Erythroblast (primary cell): ENCODE measurements at regions not wholly inside any gene's neighbourhood (a gene's known extent, or its start where the extent isn't known, plus 50 kb on each side); places are given as distances from the start of the nearest gene placed in this dataset.

Experiments
- DNase-seq, 2 experiments: peaks; one replicate each; lab custom pipeline; 2025; lab: John Stamatoyannopoulos, UW
- GATA1 ChIP-seq: IDR thresholded peaks from 2 replicates; pipeline ENCODE4 v1.6.1; 2011; ENCODE audit warnings: low read depth, mild to moderate bottlenecking, control low read depth, low read length, moderate library complexity
- POLR2A ChIP-seq: IDR thresholded peaks from 2 replicates; pipeline ENCODE4 v1.6.1; 2011; ENCODE audit warnings: mild to moderate bottlenecking, low read length

DNA sequence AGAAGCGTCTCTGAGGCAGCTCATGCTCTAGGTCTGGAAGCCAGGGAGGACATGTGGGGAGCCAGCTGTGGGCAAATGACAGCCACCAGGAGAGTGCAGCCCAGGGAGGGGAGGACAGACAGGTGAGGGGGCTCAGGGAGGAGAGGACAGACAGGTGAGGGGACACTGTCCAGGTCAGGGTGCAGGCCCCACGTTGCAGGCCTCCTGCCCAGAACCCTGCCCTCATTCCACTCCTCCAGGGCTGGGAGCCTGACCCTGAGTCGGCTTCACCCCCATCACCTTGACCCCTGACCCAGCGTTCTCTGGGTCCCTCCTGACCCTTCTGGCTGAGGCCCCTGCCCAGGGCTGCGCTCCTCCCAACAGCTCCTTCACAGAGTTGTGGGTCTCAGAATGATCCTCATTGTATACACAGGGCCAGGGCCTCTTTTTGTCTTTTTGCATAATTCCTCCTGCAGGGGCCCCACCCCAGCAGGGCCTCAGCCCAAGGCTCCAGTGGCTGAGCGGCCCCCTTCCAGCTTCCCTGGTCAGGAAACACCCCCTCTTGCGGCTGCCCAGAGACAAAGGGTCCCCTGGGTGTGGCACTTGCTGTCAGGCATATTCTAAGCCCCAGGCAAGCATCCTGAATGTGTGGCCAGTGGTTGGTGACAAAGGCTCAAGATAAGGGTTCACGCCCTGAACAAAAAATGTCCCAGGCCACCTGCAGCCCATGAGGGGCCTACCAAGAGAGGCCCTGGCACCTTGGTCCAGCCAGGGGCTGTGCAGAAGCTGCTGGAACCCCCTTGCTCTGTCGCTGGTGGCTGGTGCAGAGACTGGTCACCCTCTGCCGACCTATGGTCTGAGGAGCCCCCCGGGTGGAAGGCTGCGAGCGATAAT lies 853.0 kb downstream of the BRD1 start:
- TF ChIP-seq GATA1 (no peak), POLR2A (no peak)
- no peak for DNase-seq

DNA sequence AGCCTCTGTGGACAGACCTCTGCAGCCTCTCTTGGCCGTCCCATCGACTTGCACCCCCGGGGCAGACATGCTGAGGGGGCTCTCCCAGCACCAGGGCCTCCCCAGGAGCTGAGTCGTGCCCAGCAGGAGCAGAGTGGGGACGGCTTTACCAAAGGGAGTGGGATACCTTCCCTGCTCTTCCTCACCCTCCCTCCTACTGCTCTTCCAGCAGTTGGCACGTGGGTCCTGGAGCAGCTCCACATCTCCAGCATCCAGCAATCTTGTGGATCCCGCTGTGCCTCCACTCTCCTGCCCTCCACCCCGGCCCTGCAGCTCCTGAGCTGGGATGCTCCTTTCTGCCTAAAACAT lies 854.0 kb downstream of the BRD1 start:
- TF ChIP-seq GATA1 (no peak), POLR2A (no peak)
- no peak for DNase-seq

DNA sequence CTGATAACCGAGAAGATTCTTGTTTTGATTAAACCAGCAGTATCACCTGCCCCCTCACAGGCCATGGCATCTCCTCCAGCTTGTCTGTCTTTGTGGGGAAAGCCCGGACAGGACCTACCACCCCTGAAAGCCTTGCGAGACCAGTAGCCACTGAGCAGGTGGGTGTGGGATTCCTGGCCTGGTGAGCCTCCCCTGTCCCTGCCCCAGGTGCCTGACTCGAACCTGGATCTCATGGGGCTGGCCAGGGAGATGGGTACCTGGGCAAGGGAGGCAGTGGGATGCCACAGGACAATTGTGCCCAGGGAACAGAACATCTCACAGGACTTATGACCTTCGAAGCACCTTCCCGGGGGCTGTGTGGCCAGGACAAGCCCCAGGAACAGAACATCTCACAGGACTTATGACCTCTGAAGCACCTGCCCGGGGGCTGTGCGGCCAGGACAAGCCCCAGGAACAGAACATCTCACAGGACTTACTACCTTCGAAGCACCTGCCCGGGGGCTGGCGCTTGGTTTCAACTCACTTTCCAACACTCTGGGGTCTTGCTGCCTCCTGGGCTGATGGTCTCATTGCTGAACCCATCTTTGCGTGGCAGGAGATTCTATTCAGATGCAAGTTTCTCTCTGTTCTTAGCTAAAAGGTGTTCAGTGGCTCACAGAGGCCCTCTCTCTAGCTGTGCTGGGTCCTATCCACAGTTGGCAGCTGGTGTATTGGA lies 854.5 kb downstream of the BRD1 start:
- no peak for DNase-seq
- TF ChIP-seq POLR2A, result no peak
- TF ChIP-seq GATA1, result no peak

DNA sequence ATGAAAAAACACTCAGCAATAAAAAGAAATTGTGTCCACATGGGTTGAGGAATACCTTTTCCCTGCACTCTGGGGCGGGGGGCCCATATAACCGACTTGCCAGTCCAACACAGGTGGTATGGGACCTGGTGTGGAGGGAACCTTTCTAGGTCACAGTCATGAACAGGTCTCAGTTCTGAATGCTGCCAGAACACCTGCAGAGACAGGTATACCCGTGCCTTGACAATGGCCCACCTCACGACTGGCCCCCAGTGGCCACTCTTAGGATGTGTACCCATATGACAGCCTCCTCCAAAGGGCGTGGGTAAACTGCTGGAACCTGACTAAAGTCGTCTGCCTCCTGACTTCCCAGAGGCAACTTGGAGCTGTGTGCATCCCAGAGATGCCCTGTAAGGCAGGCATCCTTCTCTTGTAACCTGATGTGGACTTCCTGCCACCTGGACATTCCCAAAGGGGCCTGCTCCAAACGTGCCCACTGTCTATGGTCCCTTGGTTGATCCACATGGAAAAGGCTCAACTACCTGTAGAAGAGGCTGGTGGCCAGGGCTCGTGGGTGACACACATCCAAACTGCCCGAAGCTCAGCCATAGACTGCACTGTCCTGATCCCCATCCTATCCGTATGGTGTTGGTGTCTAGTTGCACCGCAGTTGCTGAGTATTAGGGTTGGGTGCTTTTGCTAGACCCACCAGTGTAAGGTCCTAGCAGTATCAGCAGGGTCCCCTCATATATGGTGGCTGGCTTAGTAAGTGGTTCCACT lies 859.3 kb downstream of the BRD1 start:
- no peak for TF ChIP-seq POLR2A
- TF ChIP-seq GATA1, result no peak
- DNase-seq, result peak in 1 of 2 experiments; percentile 2

DNA sequence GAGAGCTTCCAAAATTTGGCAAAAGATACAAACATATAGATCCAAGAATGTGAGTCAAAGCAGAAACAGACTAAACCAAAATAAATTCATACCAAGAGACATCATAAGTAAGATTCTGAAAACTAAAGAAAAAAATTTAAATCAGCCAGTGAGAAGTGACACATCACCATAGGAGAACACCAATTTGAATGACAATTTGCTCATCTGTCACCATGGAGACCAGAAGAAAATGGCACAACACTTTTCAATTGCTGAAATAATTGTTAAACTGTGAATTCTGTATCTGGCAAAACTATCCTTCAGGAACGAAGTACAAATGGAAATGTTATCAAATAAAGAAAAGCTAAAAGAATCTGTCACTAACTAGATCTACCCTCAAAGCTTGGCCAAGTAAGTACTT lies 864.3 kb downstream of the BRD1 start:
- TF ChIP-seq POLR2A (no peak), GATA1 (no peak)
- no peak for DNase-seq

DNA sequence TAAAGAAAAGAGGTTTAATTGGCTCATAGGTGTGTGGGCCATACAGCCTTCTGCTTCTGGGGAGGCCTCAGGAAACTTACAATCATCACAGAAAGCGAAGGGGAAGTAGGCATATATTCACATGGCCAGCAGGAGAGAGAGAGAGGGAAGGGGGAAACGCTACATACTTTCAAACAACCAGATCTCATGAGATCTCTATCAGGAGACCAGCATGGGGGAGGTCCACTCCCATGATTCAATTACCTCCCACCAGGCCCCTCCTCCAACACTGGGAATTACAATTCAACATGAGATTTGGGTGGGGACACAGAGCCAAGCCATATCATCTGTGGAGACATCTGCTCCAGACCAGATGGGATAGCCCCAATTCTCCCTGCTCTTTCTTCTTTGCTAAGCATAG lies 866.0 kb downstream of the BRD1 start:
- no peak for DNase-seq
- no peak for TF ChIP-seq POLR2A
- TF ChIP-seq GATA1, result no peak

DNA sequence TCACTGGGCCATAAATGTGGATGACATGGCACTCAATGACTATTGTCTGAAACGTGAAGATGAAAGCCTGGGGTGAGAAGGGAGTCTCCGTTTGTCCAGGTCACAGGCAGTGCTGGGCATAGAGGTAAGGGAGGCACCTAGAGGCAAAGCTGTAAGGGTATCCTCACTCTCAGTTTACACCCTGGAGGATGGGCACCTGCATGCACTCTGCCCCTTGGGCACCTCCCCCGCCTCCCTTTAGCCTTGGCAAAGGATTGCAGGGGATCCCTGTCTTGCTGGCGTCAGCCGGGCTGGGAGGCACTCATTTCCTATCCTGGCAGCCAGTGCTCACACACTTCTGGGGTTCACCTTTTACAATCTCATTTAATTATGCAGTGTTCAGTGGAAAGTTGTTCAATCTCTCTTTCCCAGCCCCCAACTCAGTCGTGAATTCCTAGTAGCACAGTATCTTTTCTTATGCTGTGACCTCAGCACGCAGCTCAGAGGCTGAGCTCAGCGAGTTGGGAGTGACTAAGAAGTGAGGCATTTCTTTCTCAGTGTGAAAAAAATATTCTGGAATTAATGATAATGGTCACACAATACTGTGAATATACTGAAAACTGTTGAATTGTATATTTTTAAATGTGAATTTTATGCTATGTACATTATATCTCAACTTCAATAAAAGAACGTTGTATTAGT lies 866.6 kb downstream of the BRD1 start:
- TF ChIP-seq POLR2A, result no peak
- TF ChIP-seq GATA1, result no peak
- DNase-seq, result no peak

DNA sequence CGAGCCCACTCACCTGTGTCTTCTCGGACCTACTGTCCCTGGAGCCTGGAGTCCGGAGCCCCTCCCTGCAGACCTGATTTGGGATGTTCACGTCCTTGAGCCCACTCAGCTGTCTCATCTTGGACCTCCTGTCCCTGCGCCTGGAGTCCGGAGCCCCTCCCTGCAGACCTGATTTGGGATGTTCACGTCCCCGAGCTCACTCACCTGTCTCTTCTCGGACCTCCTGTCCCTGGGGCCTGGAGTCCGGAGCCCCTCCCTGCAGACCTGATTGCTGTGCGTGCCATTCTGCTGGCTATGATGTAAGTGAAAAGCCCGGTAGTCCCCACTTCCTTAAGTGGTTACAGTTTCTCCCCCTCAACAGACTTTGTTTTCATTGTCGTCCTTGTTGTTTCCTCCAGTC lies 867.1 kb downstream of the BRD1 start:
- no peak for DNase-seq
- TF ChIP-seq POLR2A, result no peak
- TF ChIP-seq GATA1, result no peak

DNA sequence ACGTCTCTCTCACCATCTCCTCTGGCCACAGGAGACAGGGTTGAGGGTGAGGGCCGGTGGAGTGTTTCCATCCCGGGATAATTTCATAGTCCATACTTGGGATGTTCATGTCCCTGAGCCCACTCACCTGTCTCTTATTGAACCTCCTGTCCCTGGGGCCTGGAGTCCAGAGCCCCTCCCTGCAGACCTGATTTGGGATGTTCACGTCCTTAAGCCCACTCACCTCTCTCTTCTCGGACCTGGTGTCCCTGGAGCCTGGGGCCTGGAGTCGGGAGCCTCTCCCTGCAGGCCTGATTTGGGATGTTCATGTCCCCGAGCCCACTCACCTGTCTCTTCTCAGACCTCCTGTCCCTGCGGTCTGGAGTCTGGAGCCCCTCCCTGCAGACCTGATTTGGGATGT lies 868.2 kb downstream of the BRD1 start:
- no peak for DNase-seq
- no peak for TF ChIP-seq POLR2A
- TF ChIP-seq GATA1, result no peak

DNA sequence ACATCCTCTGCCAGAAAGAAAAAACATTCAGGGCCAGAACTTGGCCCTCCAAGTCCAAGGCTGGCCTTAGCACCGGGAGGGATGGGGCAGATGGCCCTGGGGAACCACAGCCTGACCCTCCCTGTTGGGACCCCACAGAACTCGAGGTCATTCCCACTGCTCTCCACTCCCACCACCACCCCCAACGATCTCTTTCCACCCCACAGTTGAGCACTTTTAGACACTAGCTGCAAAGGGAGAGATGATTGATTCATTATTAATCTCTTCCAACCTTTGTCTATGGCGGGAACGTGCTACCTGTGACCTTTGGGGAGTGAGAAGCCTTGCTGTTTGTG lies 869.7 kb downstream of the BRD1 start:
- DNase-seq, result no peak
- no peak for TF ChIP-seq GATA1
- TF ChIP-seq POLR2A, result no peak

DNA sequence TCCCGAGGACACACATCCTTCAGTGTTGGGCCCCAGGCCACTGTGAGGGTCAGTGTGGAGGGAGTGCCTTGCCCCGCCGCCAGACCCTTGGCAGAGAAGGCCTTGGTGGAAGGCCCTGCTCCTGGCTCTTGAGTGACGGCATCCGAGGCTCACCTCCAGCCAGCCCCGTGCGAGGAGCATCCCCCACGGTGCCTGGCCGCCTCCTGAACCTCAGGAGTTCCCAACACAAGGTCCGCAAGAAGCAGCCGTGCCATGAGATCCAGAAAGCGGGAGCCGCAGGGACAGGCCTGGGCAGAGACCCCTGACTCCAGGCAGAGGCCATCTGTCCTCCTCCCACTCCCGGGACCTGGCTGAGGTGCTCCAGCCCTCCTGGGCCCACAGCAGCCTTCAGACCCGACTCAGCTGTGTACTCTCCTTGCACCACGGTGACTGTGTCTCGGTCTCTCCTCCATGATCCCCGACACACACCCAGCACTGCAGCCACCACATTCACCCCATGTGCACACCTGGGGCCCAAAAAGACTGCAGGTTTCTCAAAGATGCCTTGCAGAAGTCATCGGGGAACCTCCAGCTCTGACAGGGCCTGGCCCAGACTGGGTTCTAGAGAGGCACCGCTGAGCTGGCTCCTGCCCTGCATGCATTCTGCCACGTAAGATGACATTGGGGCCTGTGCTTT lies 870.2 kb downstream of the BRD1 start:
- TF ChIP-seq POLR2A (no peak), GATA1 (no peak)
- no peak for DNase-seq

DNA sequence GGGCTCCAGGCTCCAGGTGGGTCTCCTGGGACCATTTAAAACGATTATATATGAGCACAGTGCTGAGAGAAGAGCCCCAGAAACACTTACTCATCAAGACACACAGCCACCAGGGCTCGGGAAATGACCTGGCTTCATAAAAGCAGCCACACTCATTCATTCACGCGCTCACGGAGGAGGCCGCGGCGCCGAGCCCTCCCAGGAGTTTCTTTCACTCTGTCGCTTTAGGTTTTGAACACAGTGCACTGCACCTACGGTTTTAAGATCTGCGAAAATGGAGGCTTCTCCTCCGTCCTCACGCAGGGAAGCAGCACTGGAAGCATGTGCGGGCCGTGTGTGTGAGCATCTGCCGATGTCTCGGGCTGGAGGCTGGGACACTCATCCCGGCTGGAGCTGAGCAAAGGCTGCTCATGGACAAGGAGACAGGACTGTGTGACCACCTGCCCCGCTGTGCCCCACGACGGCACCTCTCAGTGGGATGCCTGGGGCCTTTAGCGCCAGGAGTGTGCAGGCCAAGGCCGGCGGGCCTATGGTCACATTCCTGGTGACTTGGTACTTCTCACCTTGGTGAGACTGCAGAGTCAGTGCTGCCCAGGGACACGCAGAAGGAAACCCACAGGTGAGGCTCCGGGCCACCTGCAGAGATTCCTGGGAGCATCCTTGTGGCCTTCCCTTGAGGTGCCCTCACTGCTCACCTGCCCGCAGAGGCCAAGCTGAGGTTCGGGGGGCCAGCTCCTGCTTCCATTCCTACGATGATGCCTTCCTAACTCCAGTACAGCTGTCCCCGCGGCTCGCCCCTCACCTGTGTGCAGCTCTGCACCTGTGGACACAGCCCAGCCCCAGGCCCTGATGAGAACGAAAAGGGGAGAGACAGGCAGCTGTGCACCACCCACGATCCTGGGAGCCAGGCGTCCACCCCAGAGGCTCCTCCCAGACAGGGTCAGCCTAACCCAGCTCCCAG lies 872.0 kb downstream of the BRD1 start:
- DNase-seq, result no peak
- TF ChIP-seq GATA1, result no peak
- no peak for TF ChIP-seq POLR2A

DNA sequence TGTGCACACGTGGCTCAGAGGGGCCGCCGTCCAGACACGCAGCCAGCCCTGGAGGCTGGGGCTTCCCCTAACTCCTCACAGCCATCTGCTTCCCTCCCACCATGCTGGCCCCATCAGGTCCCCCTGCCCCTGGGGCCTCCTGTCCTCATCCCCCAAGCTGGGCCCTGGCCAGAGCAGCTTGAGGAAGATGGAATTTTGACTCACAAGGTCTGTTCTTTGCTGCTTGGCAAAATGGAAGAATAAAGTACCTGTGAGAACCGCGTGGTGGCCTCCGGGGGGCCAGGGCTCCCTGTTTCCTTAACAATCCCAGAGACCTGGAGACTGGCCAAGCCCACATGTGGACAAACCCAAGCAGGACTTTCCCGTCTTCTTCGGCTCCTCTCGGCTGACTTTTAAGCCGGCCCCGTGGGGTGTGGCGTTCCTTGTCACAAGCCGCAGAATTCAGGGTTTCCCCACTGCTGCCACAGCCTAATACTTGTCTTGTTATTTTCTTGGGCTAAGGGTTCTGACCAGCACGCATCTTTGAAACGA lies 872.8 kb downstream of the BRD1 start:
- no peak for DNase-seq
- TF ChIP-seq POLR2A, result no peak
- TF ChIP-seq GATA1, result no peak
